HG03378 (cell line): ENCODE measurements at regions not wholly inside any gene's neighbourhood (a gene's known extent, or its start where the extent isn't known, plus 50 kb on each side); places are given as distances from the start of the nearest gene placed in this dataset.
"Not testable (repeated sequence)": the region's sequence is repeated elsewhere in the genome, so short reads cannot be mapped to it uniquely, and the experiment has no call there.

Experiments used
- ATAC-seq: cut with Tn5 transposase; IDR thresholded peaks from one replicate; pipeline ENCODE4 v1.9.1; 2021; ENCODE audit warnings: mild to moderate bottlenecking, moderate library complexity; ENCODE audit not compliant: unreplicated experiment

- ATAC-seq: no peak
Observed at GRCh38 chr1:190809312-190809711, 331.6 kb upstream of the BRINP3 start.

- no peak for ATAC-seq
Observed at GRCh38 chr1:190812996-190813395, 335.3 kb upstream of the BRINP3 start.

GRCh38 chr1:190832511-190832910 lies 354.8 kb upstream of the BRINP3 start:
- no peak for ATAC-seq

- no peak for ATAC-seq
Observed at GRCh38 chr1:190835658-190836057, 358.0 kb upstream of the BRINP3 start.

GRCh38 chr1:190837200-190837599 lies 359.5 kb upstream of the BRINP3 start:
- ATAC-seq: not testable (repeated sequence)

- no peak for ATAC-seq
Observed at GRCh38 chr1:190837888-190838287, 360.2 kb upstream of the BRINP3 start.

GRCh38 chr1:190847166-190847565 lies 369.5 kb upstream of the BRINP3 start:
- ATAC-seq: no peak

- ATAC-seq: no peak
Observed at GRCh38 chr1:190849346-190849745, 371.7 kb upstream of the BRINP3 start.

- ATAC-seq: no peak
Observed at GRCh38 chr1:190852611-190853010, 374.9 kb upstream of the BRINP3 start.

GRCh38 chr1:190858140-190858539 lies 380.5 kb upstream of the BRINP3 start:
- ATAC-seq: no peak

- ATAC-seq: no peak
Observed at GRCh38 chr1:190864013-190864641, 386.5 kb upstream of the BRINP3 start.

GRCh38 chr1:190880352-190880751 lies 402.7 kb upstream of the BRINP3 start:
- no peak for ATAC-seq

- ATAC-seq: no peak
Observed at GRCh38 chr1:190881064-190881463, 403.4 kb upstream of the BRINP3 start.

- no peak for ATAC-seq
Observed at GRCh38 chr1:190897233-190897632, 419.6 kb upstream of the BRINP3 start.

GRCh38 chr1:190904091-190904695 lies 426.5 kb upstream of the BRINP3 start:
- no peak for ATAC-seq

- ATAC-seq: no peak
Observed at GRCh38 chr1:190906206-190906725, 428.6 kb upstream of the BRINP3 start.

GRCh38 chr1:190908246-190908645 lies 430.6 kb upstream of the BRINP3 start:
- no peak for ATAC-seq

GRCh38 chr1:190908691-190909090 lies 431.0 kb upstream of the BRINP3 start:
- no peak for ATAC-seq

GRCh38 chr1:190935925-190936324 lies 458.3 kb upstream of the BRINP3 start:
- ATAC-seq: no peak

- no peak for ATAC-seq
Observed at GRCh38 chr1:190936337-190936736, 458.7 kb upstream of the BRINP3 start.

GRCh38 chr1:190940951-190941350 lies 463.3 kb upstream of the BRINP3 start:
- ATAC-seq: no peak

- ATAC-seq: no peak
Observed at GRCh38 chr1:190942475-190942874, 464.8 kb upstream of the BRINP3 start.

- not testable (repeated sequence) for ATAC-seq
Observed at GRCh38 chr1:190943722-190944121, 466.1 kb upstream of the BRINP3 start.
